Stomach (tissue), 4 donors: ENCODE measurements at regions not wholly inside any gene's neighbourhood (a gene's known extent, or its start where the extent isn't known, plus 50 kb on each side); places are given as distances from the start of the nearest gene placed in this dataset.

Source experiments
- EP300 ChIP-seq: sonication (generic); formaldehyde crosslinking; IDR thresholded peaks from one replicate; pipeline ENCODE4 v1.6.1; 2017; ENCODE audit warnings: antibody characterized with exemption
- POLR2A ChIP-seq, 4 donors: fragments of 450-650 bp; IDR thresholded peaks; one replicate each; pipeline ENCODE4 v1.6.1; 2016; ENCODE audit warnings: antibody characterized with exemption in 4 of 4, control low read depth in 2 of 4, mild to moderate bottlenecking in 1 of 4, moderate library complexity in 1 of 4
- POLR2AphosphoS5 ChIP-seq, 3 donors: sonication (generic); formaldehyde crosslinking; IDR thresholded peaks; one replicate each; pipeline ENCODE4 v1.6.1; 2016; ENCODE audit warnings: antibody characterized with exemption in 3 of 3
- TF ChIP-seq, protein P1 (sequence below), 7 experiments: fragments of 450-650 bp in 4 of 7; fragments of 200-600 bp in 3 of 7; sonication (generic) in 3 of 7; IDR thresholded peaks; one replicate each; pipeline ENCODE4 v1.5.1; 2016 to 2019; ENCODE audit warnings: antibody characterized with exemption in 7 of 7, control low read depth in 2 of 7, mild to moderate bottlenecking in 1 of 7

DNA sequence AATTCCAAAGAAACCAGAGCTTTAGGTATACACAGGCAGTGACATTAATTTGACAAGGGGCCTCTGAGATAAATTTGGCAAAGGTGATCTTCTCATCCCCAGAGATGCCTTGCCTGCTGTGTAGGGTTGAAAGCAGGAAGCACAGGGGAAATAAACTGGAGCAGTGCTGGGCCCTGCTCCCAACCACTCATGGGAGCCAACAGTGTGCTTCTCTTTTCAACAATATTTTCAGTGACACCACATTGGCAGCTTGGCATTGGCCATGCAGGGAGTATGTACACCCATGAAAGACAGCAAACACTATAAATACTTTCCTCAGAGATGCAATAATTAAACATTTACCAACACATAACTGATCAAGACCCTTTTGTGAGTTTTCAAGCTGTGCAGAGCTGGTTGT, 90.7 kb upstream of the F13A1 start:
- TF ChIP-seq, protein P1, sequence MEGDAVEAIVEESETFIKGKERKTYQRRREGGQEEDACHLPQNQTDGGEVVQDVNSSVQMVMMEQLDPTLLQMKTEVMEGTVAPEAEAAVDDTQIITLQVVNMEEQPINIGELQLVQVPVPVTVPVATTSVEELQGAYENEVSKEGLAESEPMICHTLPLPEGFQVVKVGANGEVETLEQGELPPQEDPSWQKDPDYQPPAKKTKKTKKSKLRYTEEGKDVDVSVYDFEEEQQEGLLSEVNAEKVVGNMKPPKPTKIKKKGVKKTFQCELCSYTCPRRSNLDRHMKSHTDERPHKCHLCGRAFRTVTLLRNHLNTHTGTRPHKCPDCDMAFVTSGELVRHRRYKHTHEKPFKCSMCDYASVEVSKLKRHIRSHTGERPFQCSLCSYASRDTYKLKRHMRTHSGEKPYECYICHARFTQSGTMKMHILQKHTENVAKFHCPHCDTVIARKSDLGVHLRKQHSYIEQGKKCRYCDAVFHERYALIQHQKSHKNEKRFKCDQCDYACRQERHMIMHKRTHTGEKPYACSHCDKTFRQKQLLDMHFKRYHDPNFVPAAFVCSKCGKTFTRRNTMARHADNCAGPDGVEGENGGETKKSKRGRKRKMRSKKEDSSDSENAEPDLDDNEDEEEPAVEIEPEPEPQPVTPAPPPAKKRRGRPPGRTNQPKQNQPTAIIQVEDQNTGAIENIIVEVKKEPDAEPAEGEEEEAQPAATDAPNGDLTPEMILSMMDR (IDR thresholded peaks at IDR 0.05) = no peak
- no peak for TF ChIP-seq POLR2A (IDR thresholded peaks at IDR 0.05)
- no peak for TF ChIP-seq EP300
- TF ChIP-seq POLR2AphosphoS5 (IDR thresholded peaks at IDR 0.05) = no peak
